ELR (cell line): ENCODE measurements at regions not wholly inside any gene's neighbourhood (a gene's known extent, or its start where the extent isn't known, plus 50 kb on each side); places are given as distances from the start of the nearest gene placed in this dataset.

Experiments
- DNase-seq: peaks from one replicate; pipeline ENCODE4 v3.0.0-alpha.2; 2015; ENCODE audit warnings: low read depth

DNA sequence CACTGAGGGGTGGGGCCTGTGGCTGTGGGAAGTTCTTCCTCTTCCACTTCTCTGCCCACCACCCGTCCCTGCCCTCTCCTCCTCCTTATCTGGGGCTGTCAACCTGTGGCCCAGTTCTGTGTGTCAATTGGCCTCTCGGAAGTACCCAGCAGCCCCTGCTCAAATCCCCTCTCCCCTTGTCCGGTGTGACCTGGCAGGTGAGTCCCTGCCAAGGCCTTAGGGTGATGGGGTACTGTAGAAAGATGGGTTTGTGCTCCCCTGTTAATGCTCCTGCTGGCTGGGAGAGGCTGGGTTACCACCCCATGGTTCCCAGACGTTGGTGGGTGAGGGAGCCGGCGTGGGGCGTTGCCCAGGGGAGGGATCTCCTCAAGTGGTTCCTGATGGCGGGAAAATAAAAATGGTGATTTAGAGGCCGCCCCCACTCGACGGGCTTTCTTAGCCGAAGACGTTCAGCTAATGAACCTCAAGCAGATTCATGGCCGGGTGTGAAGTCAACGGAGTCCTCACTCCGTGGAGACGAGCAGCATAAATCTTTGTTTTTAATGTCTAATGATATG lies 141.2 kb downstream of the URI1 start:
- DNase-seq = no peak

DNA sequence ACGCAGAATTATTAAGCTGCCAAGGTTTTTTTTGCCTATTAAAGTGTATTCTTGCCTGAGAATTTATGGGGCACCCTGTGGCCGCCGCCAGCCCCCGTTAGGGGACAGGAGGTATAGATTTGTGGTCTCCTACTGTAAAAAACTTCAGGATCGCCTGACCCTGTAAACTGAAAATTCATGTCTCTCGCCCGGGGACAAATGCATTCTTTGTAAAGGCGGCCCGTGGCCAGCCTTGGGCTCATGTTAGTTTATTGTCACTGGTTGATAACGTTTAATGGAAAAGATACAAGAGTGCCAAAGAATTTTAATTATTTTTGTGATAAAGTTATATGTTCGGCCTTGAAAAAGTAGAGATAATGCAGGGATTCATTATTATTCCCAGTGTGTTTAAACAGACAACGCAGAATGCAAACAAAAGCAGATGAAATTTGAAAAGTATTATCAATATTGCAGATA lies 141.7 kb downstream of the URI1 start:
- no peak for DNase-seq

DNA sequence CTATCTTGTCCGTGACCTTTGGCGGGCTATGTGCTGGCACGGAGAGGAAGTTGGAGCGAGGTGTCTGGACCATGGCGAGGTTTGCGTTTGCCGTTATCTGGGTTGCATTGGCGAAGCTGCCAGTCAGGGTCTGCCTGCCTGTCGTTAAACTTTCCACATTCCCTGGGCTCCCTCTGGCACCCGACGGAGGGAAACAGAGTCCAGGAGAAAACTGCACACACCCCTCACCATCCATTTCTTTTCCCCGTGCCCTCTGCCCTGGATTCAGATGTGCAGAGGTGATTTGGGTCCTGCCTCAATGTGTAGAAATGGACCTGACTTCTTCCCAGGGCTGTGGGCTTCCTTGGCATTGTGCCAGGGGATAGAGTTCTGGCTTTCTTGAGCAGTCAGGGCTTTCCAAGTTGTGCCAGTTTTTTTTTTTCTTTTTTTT lies 142.4 kb downstream of the URI1 start:
- DNase-seq = no peak

- DNase-seq = no peak
These were observed 143.4 kb downstream of the URI1 start for GRCh38 chr19:30085394-30085793.

DNA sequence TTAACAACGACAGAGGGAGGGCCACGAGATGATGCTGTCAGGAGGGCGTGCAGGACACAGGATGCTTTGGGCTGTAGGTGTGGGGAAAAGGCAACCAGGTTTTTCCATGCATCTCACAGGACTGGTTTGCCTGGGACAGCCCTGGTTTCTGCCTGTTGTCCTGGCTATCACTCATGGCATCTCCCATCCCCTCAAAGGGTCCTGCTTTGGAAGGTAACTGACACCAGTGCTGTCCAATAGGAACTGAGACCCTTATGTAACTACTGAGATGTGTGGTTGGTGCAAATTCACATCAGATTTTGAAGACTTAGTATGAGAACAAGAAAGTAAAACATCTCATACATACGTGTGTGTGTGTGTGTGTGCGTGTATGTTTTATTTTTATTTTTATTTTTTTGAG lies 144.2 kb downstream of the URI1 start:
- no peak for DNase-seq

DNA sequence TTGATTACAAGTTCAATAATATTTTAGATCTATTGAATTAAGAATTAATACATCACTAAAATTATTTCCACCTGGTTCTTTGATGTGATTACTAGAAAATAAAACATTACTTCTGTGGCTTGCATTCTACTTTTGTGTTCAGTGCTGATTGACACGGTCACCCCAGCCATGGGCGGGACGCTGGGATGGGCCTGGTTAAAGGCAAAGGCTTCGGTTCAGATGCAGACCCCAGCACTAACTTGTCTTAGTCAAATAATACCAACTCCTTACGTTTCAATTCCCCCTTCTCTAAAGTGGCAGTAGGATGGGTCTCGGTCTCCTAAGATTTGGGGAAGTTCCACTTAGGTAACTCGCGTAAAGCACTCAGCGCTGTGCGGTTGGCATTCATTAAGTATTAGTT lies 144.9 kb downstream of the URI1 start:
- no peak for DNase-seq

DNA sequence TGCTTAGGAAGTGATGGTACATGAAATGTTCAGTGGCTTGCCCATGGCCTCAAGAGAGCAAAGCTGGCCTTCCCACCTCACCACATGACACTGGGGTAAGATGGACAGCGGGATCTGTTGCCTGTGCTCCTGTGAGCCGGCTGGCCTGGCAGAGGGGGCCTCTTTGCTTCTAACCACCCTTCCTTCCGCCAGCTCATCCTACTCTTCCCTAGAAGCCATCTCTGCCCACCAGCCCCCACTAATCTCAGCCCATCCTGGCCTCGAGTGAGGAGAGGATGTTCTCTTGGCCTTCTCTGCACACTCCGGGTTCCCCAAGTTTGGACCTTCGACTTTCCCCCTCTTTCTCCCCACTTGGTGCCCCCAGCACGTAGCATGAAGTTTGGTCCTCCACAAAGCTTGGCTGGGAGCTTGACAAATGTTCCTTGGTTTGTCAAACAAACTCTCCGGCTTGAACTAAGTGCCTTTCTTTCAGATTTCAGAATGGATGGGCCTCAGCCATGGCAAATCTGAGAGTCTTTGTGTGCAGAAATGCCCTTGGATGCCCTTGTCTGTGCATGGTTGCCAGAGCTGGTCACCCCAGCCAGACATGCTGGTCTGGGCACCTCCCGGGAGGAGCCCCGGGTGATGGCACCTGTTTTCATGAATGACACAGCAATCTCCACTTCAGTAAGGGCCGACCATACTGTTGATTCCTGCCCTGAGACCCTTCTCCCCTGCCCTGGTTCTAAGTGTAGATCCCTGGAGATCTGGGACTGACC lies 145.5 kb downstream of the URI1 start:
- no peak for DNase-seq

DNA sequence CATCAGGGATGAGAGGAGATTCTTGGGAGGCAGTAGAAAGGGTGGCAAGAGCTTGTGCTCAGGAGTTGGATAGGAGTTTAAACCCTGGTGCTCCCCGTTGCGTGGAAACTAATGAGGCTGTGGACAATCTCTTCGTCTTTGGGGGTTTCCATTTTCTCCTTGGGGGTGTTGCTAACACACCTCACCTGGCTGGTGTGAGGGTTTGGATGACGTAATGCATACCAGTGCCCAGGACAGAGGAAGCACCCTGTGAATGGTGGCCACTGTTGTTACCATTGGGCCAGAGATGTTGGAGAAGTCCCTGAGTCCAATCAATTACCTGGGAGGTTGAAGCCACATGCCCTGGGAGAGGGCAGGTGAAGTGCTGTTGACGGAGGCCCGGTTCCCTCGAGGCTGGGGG lies 146.5 kb downstream of the URI1 start:
- DNase-seq = no peak

DNA sequence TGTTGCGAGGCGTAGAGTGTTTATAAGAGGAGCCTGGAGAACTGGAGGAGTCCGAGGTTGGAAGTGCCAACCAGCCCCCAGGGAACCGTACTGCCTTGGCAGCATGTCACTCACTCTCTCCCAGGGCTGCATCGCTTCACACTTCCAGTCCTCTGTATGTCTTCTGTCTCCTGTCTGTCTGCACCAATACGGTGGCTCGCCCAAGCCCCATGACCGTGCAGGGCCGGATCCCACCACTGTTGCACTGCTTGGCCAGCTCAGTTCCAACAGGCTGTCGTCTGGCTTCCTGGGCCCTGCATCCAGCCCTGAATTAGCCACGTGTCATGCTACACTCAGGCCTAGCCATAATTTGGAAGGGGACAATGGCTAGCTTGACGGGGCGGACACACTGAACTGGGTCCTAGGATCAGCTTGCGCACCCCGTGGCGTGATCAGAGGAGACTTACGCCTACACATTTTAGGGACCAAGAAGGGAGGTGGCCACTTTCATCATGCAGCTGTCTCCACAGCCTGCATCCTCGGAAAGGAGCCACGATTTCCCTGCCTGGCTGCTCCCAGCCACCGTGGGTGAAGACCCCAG lies 147.1 kb downstream of the URI1 start:
- DNase-seq = no peak

- no peak for DNase-seq
These were observed 148.4 kb downstream of the URI1 start for GRCh38 chr19:30090476-30090875.

DNA sequence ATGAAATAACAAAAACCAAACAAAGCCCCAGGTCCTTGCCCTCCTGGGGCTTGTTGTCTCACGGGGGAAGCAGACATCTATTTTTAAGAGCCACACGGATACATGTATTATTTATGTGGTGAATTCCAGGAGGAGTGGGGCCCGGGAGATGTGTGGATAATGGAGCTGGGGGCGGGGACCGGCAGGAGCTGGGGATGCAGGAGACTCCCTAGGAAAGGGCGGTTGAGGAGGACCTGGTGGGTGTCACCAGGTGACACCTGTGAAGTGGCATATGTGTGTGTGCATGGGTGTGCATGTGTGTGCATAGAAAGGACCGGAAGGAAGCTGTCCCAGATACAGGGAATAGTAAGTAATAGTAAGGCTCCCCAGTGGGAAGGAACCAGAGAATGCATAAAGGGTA lies 148.9 kb downstream of the URI1 start:
- DNase-seq = no peak

GRCh38 chr19:30091456-30091855 lies 149.4 kb downstream of the URI1 start:
- DNase-seq = no peak

DNA sequence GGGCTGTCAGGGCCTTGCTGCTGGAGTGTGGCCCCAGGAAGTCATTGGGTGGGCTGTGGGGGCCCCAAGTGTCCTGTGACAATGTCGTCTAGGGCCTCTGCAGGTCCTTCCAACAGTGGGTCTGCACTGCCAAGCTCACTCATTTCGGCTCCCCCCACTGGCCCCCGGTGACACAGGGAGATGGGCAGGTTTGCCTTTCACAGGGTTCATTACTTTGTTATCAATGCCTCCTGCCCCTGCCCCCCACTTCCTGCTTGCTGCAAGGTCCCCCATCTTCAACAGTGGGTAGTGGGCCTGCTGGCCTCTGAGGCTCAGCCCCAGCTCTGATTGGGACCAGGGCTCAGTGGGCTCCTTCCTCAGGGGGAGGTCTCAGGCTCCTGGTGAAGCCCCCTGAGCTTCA lies 149.8 kb downstream of the URI1 start:
- DNase-seq = no peak

DNA sequence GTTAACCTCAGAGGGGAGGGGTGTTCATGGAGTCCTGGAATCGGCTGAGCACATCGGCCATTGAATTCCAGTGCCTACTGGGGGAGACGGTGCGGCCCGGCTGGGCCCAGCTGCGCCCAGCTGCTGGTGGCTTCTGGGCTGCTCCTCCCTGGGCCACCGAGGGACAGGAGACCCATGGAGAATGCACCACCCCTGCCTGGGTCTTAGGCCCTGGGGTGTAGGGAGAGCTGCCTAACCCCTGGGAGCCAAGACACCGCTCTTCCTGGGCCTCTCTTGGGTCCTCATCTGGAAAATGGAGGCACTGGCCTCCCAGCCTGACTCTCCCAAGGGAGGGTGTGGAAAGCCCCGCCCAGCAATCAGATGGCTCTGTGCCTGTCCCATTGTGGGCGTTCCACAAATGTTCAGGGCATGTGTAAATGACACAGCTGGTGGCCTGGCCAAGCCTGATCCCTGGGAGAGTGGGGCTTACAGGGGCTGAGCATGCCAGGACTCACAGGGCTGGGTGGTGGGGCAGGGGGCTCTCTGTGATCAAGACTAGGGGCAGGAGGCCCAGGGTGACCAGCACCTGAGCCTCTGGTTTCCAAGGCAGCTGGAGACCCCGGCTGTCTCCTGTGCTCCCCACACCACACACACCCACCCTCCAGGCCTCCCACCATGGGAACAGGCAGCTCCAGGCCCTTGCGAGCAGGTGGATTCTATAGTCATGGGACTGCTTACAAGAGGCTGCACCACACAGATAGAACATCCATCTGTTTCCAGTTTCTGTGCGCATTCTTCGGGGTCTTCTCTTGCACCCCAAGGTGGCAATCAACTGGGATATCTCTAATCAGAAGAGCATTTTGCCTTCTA lies 150.9 kb downstream of the URI1 start:
- DNase-seq = no peak

DNA sequence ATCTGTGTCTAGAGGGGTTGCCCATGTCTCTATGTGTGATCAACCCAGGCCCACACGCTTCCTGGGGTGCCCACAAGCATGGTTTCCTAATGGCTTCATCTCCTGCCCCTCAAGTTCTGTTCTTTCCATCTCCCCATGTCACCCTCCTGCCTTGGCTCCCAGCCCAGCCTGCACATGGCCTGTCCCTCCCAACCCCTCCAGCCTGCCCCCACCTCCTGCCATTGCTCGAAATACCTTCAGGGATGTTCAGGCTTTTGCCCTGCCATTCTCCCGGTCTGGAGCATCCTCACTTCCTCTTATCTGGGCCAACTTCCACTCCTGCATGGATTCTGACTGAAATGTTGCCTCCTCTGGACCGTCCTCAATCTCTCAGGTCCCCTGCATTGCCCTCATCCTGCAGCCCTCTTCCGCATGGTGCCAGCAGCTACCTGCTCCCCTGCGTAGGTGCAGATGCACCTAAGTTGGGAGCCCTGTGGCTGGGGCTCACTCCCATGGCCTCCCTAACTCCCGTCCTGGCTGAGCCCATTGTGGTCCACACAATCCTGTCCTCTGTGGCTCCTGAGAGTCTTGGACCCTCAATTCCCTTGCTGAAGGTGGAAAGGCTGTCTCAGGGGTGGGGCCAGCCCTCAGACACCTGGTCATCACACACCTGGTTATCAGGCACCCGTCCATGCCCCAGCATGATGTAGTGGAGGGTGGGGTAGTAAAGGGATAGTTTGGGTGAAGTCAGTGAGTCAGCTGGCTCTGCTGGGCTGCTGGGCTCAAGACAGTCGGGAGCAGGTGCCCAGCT lies 152.1 kb downstream of the URI1 start:
- DNase-seq = no peak

- no peak for DNase-seq
These were observed 152.7 kb downstream of the URI1 start for GRCh38 chr19:30094756-30095140.

- no peak for DNase-seq
These were observed 153.1 kb downstream of the URI1 start for GRCh38 chr19:30095171-30095570.

DNA sequence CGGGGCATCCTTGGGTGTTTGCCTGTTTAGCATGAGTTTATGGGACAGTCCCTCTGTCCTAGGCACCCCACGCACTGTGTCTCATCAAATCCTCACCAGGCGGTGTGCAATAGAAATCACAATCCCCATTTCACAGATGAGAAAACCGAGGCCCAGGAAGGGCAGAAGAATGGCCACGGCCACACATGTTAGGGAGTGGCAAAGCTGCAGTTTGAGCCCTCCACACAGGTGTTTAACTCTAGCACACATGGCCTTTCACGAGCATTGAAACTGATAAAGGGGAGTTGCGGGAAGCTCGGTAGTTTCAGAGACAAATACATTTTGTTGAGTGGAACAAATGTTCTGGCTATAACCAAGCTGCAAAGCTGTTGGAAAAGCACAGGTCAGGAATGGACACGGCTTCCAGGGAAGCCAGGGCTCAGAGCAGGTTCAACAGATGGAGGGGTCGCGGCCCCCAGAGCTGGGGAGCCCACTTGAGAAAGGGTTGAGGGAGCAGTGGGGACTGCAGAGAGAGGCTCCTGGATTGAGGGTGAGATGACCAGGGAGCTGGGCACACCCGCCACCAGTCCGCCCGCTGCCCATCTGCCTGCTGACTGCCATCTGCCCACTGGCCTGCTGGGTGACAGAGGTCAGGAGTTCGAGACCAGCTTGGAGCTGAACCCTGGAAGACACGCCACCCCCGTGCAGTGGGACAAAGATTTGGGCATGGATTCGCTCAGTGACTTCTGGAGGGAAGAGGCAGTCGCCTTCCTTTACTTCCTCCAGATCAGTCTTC lies 154.7 kb downstream of the URI1 start:
- no peak for DNase-seq

DNA sequence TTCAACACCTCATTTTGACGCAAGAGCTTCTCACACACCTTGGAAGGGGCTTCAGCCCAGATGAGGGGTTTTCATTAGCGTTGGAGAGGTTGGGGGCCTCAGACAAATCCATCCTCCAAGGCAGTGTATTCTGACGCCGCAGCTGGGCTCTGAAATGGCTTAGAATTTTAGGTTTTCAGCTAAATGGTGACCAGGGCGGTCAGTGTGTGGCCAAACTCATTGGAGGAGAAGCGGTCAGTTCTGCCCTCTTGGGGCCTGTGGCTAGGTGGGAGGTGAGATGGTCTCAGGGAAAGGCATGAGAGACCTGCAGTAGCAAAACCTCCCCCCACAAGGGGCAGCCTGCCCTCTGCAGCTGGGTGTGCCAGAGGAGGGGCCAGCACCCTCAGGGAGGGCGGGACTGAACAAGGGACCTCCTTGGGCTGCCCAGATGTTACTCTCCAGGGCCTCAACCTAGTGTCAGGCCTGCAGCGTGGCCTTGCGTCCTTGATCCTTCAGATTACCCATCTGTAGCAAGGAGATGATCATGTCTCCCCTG lies 155.8 kb downstream of the URI1 start:
- DNase-seq = no peak

- DNase-seq = no peak
These were observed 160.2 kb downstream of the URI1 start for GRCh38 chr19:30102239-30102638.

GRCh38 chr19:30102666-30103065 lies 160.6 kb downstream of the URI1 start:
- no peak for DNase-seq
